GM21786 (cell line): ENCODE measurements at regions not wholly inside any gene's neighbourhood (a gene's known extent, or its start where the extent isn't known, plus 50 kb on each side); places are given as distances from the start of the nearest gene placed in this dataset.
A peak's percentile ranks its signal among the peaks of the same experiment; 100 is the strongest.
"Not testable (repeated sequence)": the region's sequence is repeated elsewhere in the genome, so short reads cannot be mapped to it uniquely, and the experiment has no call there.

ENCODE experiments used
- ATAC-seq: cut with Tn5 transposase; IDR thresholded peaks from one replicate; pipeline ENCODE4 v1.9.1; 2021; ENCODE audit not compliant: unreplicated experiment

- ATAC-seq, result no peak
Measured at GRCh38 chr18:34350778-34351177, 126.1 kb upstream of the NOL4 start.

- ATAC-seq, result no peak
Measured at GRCh38 chr18:34352385-34353163, 127.9 kb upstream of the NOL4 start.

- ATAC-seq, result no peak
Measured at GRCh38 chr18:34354351-34354750, 129.6 kb upstream of the NOL4 start.

GRCh38 chr18:34357944-34358580 is 133.3 kb upstream of the NOL4 start:
- no peak for ATAC-seq

GRCh38 chr18:34358923-34359322 is 134.2 kb upstream of the NOL4 start:
- ATAC-seq, result peak; percentile 97

- ATAC-seq, result no peak
Measured at GRCh38 chr18:34364699-34365098, 140.0 kb upstream of the NOL4 start.

- ATAC-seq, result no peak
Measured at GRCh38 chr18:34370704-34371395, 146.1 kb upstream of the NOL4 start.

- ATAC-seq, result no peak
Measured at GRCh38 chr18:34380326-34380725, 155.6 kb upstream of the NOL4 start.

GRCh38 chr18:34385311-34385710 is 160.6 kb upstream of the NOL4 start:
- no peak for ATAC-seq

- no peak for ATAC-seq
Measured at GRCh38 chr18:34386803-34387202, 162.1 kb upstream of the NOL4 start.

GRCh38 chr18:34397286-34397896 is 172.7 kb upstream of the NOL4 start:
- ATAC-seq, result no peak

- ATAC-seq, result no peak
Measured at GRCh38 chr18:34399892-34400291, 175.2 kb upstream of the NOL4 start.

- ATAC-seq, result no peak
Measured at GRCh38 chr18:34400834-34401233, 176.1 kb upstream of the NOL4 start.

- ATAC-seq, result no peak
Measured at GRCh38 chr18:34401775-34402174, 177.1 kb upstream of the NOL4 start.

GRCh38 chr18:34407471-34407870 is 182.8 kb upstream of the NOL4 start:
- not testable (repeated sequence) for ATAC-seq

GRCh38 chr18:34411952-34412351 is 187.2 kb upstream of the NOL4 start:
- ATAC-seq, result no peak

GRCh38 chr18:34431042-34431441 is 206.3 kb upstream of the NOL4 start:
- no peak for ATAC-seq

GRCh38 chr18:34444622-34445021 is 219.9 kb upstream of the NOL4 start:
- ATAC-seq, result no peak

- no peak for ATAC-seq
Measured at GRCh38 chr18:34448662-34449061, 223.9 kb upstream of the NOL4 start.

GRCh38 chr18:34457761-34458160 is 233.0 kb upstream of the NOL4 start:
- ATAC-seq, result no peak

GRCh38 chr18:34458410-34458977 is 233.8 kb upstream of the NOL4 start:
- ATAC-seq, result no peak
